ENCODE measurements at regions not wholly inside any gene's neighbourhood (a gene's known extent, or its start where the extent isn't known, plus 50 kb on each side); places are given as distances from the start of the nearest gene placed in this dataset.

GRCh38 chr3:105938806-105939205, 70.0 kb upstream of the CBLB start:
- H3K27me3 ChIP-seq: no peaks in the 10 kb centered on the region
- no peak overlapping the region for H3K4me3 ChIP-seq (ENCODE audit: low read depth in 1 of 2, low read length in 1 of 2)
- H3K36me3 ChIP-seq: no peaks in the 10 kb centered on the region
- no peaks in the 10 kb centered on the region for H3K4me1 ChIP-seq (ENCODE audit: control insufficient read depth in 1 of 2, insufficient read depth in 1 of 2, low read depth in 1 of 2, low read length in 1 of 2)
- H3K27ac ChIP-seq: no peak overlapping the region
- no peaks in the 10 kb centered on the region for H3K9me3 ChIP-seq
- no peak for TF ChIP-seq CTCF (IDR thresholded peaks at IDR 0.05)

GRCh38 chr3:105944276-105944675, 75.5 kb upstream of the CBLB start:
- H3K27ac ChIP-seq: no peak overlapping the region
- no peak overlapping the region for H3K4me3 ChIP-seq (ENCODE audit: low read depth in 1 of 2, low read length in 1 of 2)
- H3K36me3 ChIP-seq: no peaks in the 10 kb centered on the region
- H3K9me3 ChIP-seq: no peaks in the 10 kb centered on the region
- no peak for TF ChIP-seq CTCF (IDR thresholded peaks at IDR 0.05)
- H3K4me1 ChIP-seq (ENCODE audit: control insufficient read depth in 1 of 2, insufficient read depth in 1 of 2, low read depth in 1 of 2, low read length in 1 of 2): no peaks in the 10 kb centered on the region
- H3K27me3 ChIP-seq: no peaks in the 10 kb centered on the region

GRCh38 chr3:105944721-105945120, 75.9 kb upstream of the CBLB start:
- Histone ChIP-seq H3K27me3 (no peaks in the 10 kb centered on the region), H3K36me3 (no peaks in the 10 kb centered on the region), H3K27ac (no peak overlapping the region), H3K4me3 (ENCODE audit: low read depth in 1 of 2, low read length in 1 of 2) (no peak overlapping the region), H3K4me1 (ENCODE audit: control insufficient read depth in 1 of 2, insufficient read depth in 1 of 2, low read depth in 1 of 2, low read length in 1 of 2) (no peaks in the 10 kb centered on the region), H3K9me3 (no peaks in the 10 kb centered on the region)
- no peak for TF ChIP-seq CTCF (IDR thresholded peaks at IDR 0.05)

- Histone ChIP-seq H3K4me3 (ENCODE audit: low read depth in 1 of 2, low read length in 1 of 2) (no peak overlapping the region), H3K27me3 (no peaks in the 10 kb centered on the region), H3K9me3 (no peaks in the 10 kb centered on the region), H3K27ac (no peak overlapping the region), H3K4me1 (ENCODE audit: control insufficient read depth in 1 of 2, insufficient read depth in 1 of 2, low read depth in 1 of 2, low read length in 1 of 2) (no peaks in the 10 kb centered on the region), H3K36me3 (no peaks in the 10 kb centered on the region)
- TF ChIP-seq CTCF (IDR thresholded peaks at IDR 0.05): no peak
These were observed 79.3 kb upstream of the CBLB start for GRCh38 chr3:105948101-105948500.

GRCh38 chr3:105950881-105951600, 82.2 kb upstream of the CBLB start:
- no peaks in the 10 kb centered on the region for H3K36me3 ChIP-seq
- H3K9me3 ChIP-seq: no peaks in the 10 kb centered on the region
- H3K4me3 ChIP-seq (ENCODE audit: low read depth in 1 of 2, low read length in 1 of 2): no peak overlapping the region
- H3K27me3 ChIP-seq: no peaks in the 10 kb centered on the region
- no peaks in the 10 kb centered on the region for H3K4me1 ChIP-seq (ENCODE audit: control insufficient read depth in 1 of 2, insufficient read depth in 1 of 2, low read depth in 1 of 2, low read length in 1 of 2)
- TF ChIP-seq CTCF (IDR thresholded peaks at IDR 0.05): no peak
- H3K27ac ChIP-seq: no peak overlapping the region

All from neutrophil (primary cell).